Activated CD4-positive, alpha-beta T cell treated with anti-CD3 and anti-CD28 coated beads for 48 hours (primary cell): ENCODE measurements at regions not wholly inside any gene's neighbourhood (a gene's known extent, or its start where the extent isn't known, plus 50 kb on each side); places are given as distances from the start of the nearest gene placed in this dataset.
"Not testable (repeated sequence)": the region's sequence is repeated elsewhere in the genome, so short reads cannot be mapped to it uniquely, and the experiment has no call there.

Experiments
- DNase-seq: peaks from one replicate; pipeline ENCODE4 v3.0.0-alpha.2; 2020

GRCh38 chr4:97305351-97305750, 837.9 kb downstream of the STPG2 start:
- no peak for DNase-seq

DNA sequence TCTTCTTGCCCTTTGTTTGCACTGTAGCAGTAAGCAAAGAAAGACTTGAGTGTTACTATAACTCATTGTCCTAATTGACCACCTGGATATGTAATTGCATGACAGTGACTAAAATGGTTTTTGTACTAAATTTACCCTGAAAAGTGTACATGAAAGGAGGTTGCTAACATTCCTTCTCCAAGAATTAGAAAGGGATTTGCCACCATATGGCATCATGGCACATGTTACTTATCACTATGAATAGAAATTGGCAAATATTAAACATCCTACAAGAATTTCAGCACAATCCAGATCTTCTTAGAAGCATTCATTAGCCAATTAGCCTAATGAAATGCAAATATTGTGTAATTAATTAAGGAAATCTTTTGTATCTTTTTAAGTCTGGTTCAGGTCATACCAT, 834.2 kb downstream of the STPG2 start:
- DNase-seq, result no peak

GRCh38 chr4:97317201-97317600, 826.1 kb downstream of the STPG2 start:
- DNase-seq, result no peak

- no peak for DNase-seq
Observed at GRCh38 chr4:97317671-97318070, 825.6 kb downstream of the STPG2 start.

- not testable (repeated sequence) for DNase-seq
Observed at GRCh38 chr4:97325751-97326150, 817.5 kb downstream of the STPG2 start.

DNA sequence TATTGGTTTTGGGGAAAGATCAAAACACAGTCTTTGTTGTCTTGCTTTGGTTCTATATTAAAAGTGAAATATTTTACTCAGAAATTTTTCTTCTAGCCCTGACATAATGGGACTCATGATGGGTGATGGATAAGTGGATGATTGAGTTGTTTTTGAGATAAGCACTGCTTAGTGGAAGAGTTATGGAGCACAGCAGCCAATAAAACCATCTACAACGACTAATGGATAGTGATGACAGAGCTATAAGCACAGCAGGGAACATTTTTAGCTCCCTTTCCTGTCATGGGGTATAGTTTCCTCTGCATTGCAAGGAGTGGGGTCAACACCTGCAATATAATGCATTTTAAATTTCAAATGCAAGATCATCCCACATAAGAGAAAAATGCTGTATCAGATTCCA, 812.4 kb downstream of the STPG2 start:
- DNase-seq, result no peak

DNA sequence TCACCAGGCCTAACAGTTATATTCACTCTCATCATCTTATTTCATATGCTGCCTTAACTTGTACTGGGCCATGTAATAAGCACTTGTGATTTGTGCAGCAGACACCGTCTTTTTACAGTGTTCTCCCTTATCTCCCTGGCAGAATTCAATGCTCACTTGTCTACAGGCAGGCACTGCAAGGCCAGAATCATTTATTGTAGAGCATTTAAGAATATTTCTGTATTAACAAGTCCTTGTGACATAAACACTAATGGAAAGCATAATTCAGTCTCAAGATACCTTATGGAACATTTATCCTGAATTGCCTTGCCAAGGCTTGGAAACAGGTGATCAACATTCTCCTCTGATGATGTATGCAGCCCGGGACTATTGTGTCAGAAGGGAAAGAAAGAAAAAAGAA, 808.9 kb downstream of the STPG2 start:
- DNase-seq, result no peak

DNA sequence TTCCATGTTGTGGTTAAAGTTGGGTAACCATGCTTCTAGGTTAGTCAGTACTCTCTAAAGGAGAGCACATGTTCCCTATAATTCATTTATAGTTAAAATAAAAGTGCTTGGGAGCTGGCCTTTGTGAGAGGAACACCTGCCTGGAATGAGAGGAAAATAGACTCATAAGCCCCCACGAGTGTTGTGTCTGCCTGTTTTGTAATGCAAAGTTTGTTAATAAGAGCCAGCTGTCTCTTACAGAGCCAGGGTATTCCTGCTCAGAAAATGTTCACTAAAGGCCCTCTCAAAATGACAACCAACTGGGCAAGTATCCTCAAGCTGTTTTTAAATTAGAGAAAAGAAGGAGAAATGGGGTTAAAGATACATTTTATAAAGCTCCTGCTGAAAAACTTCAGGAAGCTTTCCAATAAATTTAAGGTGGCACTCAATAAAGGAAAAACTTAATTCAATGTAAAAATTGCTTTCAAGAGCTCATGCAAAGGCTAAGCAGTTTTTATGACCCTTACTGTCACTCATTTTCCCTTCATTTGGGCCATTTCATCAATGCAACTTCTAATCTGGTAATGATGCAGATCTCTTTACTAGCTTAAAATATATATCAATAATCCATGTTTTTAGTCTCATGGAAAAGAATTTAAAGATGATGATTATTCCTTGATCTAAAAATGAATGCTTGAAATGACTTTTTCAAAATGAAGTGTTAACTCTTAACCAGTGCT, 793.6 kb downstream of the STPG2 start:
- DNase-seq, result no peak

- DNase-seq, result no peak
Observed at GRCh38 chr4:97353876-97354275, 789.4 kb downstream of the STPG2 start.

GRCh38 chr4:97359826-97360225, 783.5 kb downstream of the STPG2 start:
- DNase-seq, result no peak

DNA sequence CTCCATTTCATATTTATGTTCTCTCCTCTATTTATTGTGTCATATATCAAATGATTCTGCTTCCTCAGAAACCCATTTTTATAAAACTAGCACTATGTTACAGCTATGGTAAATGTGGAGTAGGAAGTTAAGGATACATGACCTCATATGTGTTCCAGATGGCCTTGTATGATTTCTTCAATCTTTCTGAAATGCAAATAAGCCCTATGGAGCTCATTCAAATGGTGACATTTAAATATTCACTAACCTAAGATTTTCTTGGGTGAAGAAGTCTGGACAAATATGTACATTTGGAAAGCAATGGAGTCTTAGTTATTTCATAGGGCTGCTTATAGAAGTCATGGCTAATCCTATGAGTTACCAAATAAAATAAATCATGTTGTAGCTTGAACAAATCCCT, 782.5 kb downstream of the STPG2 start:
- DNase-seq, result no peak

- DNase-seq, result no peak
Observed at GRCh38 chr4:97367878-97368277, 775.4 kb downstream of the STPG2 start.

- no peak for DNase-seq
Observed at GRCh38 chr4:97370568-97370967, 772.7 kb downstream of the STPG2 start.

GRCh38 chr4:97374526-97374925, 768.8 kb downstream of the STPG2 start:
- DNase-seq, result no peak

DNA sequence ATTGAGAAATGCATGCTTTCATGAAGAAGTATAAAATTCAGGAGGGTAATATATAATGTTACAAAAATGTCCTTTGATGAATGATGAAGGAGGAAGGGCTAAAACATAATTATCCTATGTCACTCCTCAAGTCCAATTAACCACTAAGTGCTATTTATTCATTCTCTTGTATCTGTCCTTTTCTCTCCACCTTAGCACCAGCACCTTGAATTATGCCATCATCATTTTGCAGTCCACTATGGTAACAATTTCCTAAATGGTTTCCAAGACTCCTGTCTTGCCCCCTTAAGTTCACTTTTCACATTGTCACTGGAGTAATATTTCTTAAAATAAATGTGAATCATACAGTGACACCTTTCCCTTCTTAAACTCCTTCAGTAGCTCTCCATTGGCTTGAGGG, 756.3 kb downstream of the STPG2 start:
- no peak for DNase-seq

- no peak for DNase-seq
Observed at GRCh38 chr4:97394653-97395052, 748.6 kb downstream of the STPG2 start.

DNA sequence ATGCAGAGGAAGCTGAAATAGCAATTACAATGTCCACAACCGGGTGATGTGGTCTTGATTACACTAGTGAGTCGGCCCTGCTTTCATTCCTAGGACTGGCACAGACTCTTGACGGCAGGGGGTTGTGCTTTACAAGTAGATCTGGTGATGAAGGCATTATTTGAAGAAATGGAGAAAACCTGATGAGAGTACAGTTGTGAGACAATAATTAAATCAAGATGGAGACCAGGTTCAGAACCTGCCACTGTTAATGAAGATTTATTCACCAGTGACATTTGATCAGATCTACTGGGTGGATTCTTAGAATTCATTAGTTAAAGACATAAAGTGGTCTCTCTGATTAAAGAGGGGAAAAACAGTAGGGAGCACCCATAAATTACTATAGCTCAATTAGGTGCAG, 747.2 kb downstream of the STPG2 start:
- no peak for DNase-seq

- no peak for DNase-seq
Observed at GRCh38 chr4:97396605-97397004, 746.7 kb downstream of the STPG2 start.

DNA sequence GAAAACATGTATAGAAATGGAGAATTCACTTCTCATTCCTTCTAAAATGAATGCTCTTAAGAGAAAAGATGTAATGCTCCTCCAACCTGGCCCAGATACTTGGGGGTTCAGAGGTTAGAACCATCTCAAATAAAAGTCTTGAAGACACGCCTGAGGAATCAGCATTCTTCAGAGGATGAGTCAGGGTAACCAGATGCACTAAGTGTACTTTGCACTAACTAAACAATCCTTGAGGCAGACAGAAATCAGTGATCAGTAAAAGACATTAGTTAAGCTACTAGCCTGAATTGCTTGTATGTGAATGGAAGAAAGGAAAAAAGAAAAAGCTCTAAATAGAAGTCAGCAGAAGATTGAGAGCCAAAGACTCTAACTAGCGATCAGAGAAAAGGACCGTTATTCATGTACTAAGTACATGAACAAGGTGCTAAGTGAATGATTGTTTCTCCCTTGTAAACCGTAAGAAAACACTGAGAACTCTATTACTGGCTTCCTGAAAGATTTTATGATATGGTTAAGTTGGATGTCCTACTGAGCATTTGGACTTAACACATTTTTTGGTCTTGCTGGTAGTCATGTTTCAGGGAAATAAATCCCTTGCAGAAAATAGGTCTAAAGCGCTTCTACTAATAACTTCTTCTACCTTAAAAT, 738.3 kb downstream of the STPG2 start:
- no peak for DNase-seq

DNA sequence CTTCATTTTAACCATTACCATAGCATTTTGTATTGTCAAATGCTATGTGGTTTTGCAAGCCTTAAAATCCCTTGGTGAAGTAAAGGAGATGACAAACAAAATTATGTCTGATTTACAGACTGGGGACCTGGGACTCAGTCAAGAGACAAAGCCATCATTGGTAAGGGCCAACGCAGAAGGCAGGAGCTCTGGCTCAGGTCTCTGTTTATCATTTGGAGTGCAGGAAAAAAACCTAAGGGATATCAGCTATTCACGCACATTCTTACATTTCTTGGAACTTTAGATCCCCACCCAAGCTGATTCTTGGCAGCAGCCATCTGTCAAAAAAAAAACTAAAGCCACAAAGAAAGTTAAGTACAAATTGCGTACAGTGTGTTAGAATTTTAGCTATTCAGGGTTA, 731.9 kb downstream of the STPG2 start:
- no peak for DNase-seq

DNA sequence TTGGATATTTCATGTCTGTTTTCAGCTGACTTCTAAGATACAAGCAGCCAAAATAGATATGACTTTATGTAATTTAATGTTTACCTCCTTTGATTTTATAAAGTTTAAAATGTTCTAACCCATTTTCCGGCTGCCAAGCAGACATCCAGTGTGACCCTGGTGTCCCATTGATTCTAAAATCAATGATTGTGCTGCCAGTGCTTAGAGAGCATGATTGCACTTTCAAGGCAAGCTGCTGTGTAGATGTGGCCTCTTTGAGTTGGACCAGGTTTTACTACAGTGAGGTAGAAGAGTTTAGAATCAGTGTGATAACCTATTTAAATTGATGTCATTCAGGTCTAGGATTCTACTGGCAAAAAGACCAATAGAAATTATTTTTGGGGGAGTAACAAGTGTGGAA, 730.9 kb downstream of the STPG2 start:
- DNase-seq, result no peak

DNA sequence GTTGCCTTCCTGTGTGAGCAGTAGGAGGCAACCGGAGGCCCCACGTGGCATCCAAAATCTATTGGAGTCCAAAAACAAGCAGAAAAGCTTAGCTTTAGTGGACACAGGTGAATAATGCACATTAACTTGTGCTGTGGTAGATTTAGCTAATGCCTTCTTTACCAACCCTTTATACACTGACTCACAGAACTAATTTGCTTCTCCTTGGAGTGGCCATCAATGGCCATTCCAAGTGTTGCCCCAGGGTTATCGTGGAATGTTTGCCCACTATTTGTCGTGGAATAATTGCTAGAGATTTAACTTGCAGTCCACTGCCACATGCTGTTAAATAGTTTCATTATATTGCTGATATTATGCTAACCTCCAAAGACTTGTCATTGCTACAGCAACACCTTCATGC, 729.1 kb downstream of the STPG2 start:
- DNase-seq, result no peak

DNA sequence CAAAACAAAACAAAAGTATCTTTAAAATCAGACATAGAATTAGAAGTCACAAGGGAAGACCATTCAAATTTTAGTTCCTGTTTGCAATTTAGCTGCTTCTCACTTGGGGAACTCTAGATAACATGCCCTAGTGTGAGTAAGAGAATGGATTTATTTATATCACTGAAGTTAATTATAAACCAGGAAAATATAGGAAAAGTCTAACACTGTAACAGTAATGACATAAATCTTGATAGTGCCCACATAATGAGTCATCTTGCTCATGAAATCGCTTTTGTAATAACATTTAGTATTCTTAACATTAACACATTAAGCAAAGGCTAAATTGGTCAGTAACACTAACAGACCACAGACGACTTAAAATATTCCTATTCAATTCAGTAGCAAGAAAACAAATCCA, 710.7 kb downstream of the STPG2 start:
- no peak for DNase-seq

GRCh38 chr4:97437998-97438705, 705.1 kb downstream of the STPG2 start:
- DNase-seq, result not testable (repeated sequence)
